Hematopoietic multipotent progenitor cell (in vitro differentiated cells): ENCODE measurements at regions not wholly inside any gene's neighbourhood (a gene's known extent, or its start where the extent isn't known, plus 50 kb on each side); places are given as distances from the start of the nearest gene placed in this dataset.

ENCODE experiments used
- DNase-seq, 3 donors: peaks; one replicate each; pipeline ENCODE4 v3.0.0-alpha.2; 2011 to 2015; ENCODE audit warnings: low read depth in 2 of 3, low spot score in 2 of 3

- DNase-seq = no peak
Observed at GRCh38 chr2:226410247-226410835, 389.3 kb downstream of the IRS1 start.

GRCh38 chr2:226409134-226409533 lies 390.5 kb downstream of the IRS1 start:
- DNase-seq = no peak

- DNase-seq = no peak
Observed at GRCh38 chr2:226408141-226408540, 391.5 kb downstream of the IRS1 start.

GRCh38 chr2:226407135-226407534 lies 392.5 kb downstream of the IRS1 start:
- no peak for DNase-seq

- DNase-seq = no peak
Observed at GRCh38 chr2:226405465-226405864, 394.2 kb downstream of the IRS1 start.

GRCh38 chr2:226403369-226403768 lies 396.3 kb downstream of the IRS1 start:
- DNase-seq = no peak

- DNase-seq = no peak
Observed at GRCh38 chr2:226399006-226399405, 400.6 kb downstream of the IRS1 start.

- no peak for DNase-seq
Observed at GRCh38 chr2:226398580-226398979, 401.0 kb downstream of the IRS1 start.

- DNase-seq = no peak
Observed at GRCh38 chr2:226396541-226396940, 403.1 kb downstream of the IRS1 start.

GRCh38 chr2:226387499-226387942 lies 412.1 kb downstream of the IRS1 start:
- DNase-seq = no peak

- no peak for DNase-seq
Observed at GRCh38 chr2:226383461-226383860, 416.2 kb downstream of the IRS1 start.

- no peak for DNase-seq
Observed at GRCh38 chr2:226380679-226381078, 418.9 kb downstream of the IRS1 start.

- DNase-seq = no peak
Observed at GRCh38 chr2:226378753-226379705, 420.6 kb downstream of the IRS1 start.

GRCh38 chr2:226376516-226377180 lies 423.0 kb downstream of the IRS1 start:
- DNase-seq = no peak

GRCh38 chr2:226366920-226367319 lies 432.7 kb downstream of the IRS1 start:
- no peak for DNase-seq

GRCh38 chr2:226364217-226364616 lies 435.4 kb downstream of the IRS1 start:
- DNase-seq = no peak

- no peak for DNase-seq
Observed at GRCh38 chr2:226362980-226363379, 436.6 kb downstream of the IRS1 start.

GRCh38 chr2:226360658-226361057 lies 439.0 kb downstream of the IRS1 start:
- no peak for DNase-seq

GRCh38 chr2:226358688-226359087 lies 440.9 kb downstream of the IRS1 start:
- DNase-seq = no peak

GRCh38 chr2:226357816-226358215 lies 441.8 kb downstream of the IRS1 start:
- DNase-seq = no peak

GRCh38 chr2:226355600-226355999 lies 444.0 kb downstream of the IRS1 start:
- DNase-seq = no peak

GRCh38 chr2:226354434-226354833 lies 445.2 kb downstream of the IRS1 start:
- DNase-seq = no peak
